NCI-H460 (cell line): ENCODE measurements at regions not wholly inside any gene's neighbourhood (a gene's known extent, or its start where the extent isn't known, plus 50 kb on each side); places are given as distances from the start of the nearest gene placed in this dataset.

Experiments used
- DNase-seq: peaks from one replicate; pipeline ENCODE4 v3.0.0-alpha.2; 2016; ENCODE audit warnings: low read depth; ENCODE audit errors: extremely low read depth

DNA sequence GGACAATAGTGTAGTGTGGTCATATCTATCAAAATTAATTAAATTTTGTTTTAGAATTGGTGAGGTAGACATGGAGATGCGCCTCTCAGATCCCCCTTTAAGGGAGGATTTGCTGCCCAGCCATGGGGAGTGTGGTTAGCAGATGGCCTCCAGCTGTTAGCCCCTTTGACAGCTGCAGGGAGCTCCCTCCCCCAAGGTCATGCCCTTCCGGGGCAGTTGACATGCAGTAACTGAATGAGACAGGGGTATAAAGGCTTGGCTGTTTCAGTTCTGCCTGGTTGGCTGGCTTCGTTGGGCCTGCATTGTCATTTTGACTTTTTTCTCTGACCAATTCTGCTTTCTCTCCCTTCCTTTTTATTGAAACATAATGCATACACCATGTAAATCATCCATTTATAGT lies 291.5 kb upstream of the SRRM4 start:
- no peak for DNase-seq

DNA sequence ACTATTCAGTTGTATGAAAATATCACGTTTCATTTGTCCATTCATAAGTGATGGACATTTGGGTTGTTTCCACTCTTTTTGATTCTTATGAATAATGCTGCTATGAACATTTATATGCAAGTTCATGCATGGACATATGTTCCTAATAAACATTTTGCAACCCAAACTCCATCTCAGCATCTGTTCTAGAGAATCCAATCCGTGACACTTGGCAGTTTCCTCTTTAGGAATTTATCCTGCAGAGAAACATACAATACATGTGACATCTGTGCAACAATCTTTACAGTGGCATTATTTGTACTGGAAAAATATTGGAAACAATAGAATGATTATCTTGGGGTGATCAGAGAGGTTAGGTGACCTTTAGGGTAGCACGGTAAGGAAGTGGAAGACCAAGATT lies 290.8 kb upstream of the SRRM4 start:
- DNase-seq: no peak

DNA sequence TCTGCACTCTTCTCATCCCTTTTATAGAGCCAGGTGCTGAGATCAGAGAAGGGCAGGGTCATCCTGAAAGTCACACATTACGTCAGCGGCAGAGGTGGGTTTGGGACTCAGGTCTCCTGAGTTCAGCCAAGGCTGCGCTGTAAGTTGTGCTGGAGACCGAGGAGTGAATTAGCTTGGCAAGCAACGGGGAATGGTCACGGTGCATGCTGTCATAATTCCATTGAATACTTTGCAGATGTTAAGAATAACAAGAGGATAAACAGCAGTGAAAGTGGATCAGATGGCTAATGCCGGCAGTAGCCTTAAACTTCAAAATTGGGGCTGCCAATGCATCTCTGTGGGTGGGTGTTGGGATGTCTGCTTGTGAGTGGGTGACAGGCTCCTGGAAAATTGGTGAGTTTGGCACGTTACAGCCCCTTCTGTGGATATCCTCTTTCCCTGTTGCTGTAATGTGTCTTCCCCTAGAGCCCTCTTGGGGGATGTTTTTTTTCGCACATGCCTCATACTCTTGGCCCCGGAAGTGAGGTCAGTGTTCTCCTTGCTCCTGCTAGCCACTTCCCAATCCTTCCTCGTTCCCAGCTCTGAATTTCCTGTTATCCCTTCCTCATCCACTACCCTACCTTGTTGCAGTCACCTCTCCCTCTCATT lies 287.1 kb upstream of the SRRM4 start:
- no peak for DNase-seq

DNA sequence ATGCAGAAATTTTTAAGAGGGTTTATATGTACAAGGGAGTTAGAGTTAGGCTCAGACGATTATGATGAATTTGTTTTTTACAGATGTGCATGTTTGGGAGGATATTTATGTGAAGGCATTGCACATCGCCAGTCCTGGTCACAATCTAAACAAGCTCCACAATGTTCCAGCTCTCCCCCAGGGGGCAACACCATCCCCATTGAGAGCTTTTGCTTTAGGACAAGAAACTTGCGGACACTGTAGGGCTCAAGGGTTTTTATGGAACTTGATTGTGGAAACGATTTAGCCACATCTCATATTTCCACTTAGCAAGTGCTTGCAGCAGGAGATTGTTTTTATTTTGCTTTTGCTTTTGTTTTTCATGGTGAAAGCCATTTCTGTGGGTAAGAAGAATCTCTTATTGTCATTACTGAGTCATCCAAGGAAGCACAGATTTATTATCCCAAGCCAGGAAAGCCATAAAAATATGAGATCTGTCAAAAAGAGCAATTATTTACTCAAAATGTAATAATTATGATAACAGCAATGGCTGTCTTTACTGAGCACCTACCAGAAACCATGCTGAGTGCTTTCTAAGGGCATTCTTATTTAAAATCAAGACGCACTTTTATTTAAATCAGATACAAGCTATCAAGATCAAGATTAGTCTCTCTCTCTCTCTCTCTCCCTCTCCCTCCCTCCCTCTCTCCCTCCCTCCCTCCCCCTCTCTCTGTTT lies 276.7 kb upstream of the SRRM4 start:
- DNase-seq: no peak

DNA sequence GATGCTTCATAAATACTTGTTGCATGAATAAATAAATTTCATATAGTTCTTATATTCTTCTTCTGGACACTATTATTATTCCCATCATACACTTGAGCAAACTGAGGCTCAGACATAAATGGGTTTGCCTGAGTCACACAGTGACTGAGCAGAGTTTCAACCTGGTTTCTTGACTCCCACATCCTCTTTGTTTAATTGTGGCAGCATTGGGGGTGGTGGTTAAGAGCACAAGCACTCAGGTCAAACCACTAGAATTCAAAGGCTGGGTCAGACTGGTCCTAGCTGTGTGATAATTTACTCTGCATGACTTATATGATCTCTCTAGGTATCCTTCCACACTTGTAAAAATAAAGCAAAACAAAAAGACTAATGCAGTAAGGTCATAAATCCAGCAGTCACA lies 274.9 kb upstream of the SRRM4 start:
- no peak for DNase-seq

DNA sequence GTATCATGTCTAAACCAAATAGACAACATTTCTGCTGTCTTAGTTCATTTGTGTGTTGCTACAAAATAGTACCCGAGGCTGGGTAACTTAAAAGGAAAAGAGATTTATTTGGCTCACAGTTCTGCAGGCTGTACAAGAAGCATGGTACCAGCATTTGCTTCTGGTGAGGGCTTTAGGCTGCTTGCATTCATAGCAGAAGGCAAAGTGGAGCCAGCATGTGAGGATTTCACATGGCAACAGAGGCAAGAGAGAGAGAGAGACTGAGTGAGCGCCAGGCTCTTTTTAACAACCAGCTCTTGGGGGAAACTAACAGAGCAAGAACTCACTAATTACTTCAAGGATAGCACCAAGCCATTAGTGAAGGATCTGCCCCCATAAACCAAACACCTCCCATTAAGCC lies 271.4 kb upstream of the SRRM4 start:
- DNase-seq: no peak

DNA sequence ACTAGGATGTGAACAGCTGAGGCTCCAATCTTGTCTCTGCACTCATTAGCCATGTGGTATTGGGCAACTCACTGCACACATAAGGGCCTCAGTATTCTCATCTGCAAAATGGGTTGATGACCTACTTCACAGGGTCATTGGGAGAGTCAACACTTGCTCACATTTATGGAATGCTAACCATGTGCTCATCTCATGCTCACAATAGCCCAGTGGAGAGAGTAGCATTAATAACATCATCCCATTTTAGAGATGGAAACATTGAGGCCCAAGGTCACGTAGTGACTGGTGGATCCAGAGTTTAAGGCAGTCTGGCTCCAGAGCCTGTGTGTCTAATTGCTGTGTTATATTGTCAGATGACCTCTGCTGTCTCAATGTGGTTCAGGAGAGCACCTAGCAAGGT lies 270.2 kb upstream of the SRRM4 start:
- DNase-seq: no peak

DNA sequence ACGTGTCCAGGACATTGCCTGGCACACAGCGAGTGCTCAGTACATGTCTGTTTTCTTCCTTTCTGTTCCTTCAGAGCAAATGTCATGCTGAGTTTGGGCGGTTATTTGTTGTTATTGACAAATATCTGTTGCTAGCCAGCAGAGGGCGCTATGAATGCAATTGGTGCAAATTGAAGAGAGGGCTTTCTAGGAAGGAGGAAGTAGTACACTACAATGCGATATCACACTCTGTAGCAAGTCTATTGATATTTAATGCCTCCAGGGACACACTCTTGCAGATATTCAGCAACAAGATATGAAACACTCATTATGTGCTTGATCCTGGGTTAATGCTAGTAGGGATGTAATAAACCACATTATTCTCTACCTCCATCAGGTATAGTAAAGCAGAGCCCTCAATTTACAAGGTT lies 267.3 kb upstream of the SRRM4 start:
- DNase-seq: peak; percentile 2

DNA sequence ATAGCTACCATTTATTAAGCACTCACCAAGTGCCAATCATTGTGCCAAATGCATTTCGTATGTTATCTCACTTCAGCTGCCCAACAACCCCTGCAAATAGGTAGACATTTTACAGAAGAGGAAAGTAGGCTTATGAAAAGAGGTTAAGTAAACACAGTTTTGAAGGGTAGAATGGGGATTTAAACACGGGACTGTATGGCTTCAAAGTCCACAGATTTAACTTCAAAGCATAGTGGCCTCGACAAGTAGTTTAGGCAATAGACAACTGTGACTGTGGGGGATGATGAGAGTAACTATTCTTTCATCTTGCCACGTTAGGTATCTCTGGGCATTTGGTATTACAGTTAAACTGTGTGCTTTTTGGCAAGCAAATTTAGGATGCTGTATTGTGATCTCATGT lies 266.8 kb upstream of the SRRM4 start:
- DNase-seq: no peak

DNA sequence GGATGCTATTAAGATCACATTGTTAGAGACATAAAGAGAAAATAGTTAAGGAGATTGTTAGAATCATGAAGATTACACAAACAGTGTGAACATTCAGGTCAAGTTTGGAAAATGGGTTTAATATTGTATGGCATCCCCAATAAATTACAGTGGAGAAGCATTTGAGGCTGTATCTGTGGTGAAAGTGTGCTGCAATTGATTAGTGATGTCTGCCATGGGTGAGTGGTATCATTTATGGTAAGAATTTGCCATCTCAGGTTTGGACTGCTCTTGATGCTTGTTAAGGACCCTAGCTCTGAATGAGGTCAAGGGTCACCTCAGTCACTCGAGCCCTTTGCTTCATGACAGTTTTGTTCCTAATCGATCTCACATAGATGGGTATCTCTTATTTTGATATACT lies 265.7 kb upstream of the SRRM4 start:
- DNase-seq: no peak

DNA sequence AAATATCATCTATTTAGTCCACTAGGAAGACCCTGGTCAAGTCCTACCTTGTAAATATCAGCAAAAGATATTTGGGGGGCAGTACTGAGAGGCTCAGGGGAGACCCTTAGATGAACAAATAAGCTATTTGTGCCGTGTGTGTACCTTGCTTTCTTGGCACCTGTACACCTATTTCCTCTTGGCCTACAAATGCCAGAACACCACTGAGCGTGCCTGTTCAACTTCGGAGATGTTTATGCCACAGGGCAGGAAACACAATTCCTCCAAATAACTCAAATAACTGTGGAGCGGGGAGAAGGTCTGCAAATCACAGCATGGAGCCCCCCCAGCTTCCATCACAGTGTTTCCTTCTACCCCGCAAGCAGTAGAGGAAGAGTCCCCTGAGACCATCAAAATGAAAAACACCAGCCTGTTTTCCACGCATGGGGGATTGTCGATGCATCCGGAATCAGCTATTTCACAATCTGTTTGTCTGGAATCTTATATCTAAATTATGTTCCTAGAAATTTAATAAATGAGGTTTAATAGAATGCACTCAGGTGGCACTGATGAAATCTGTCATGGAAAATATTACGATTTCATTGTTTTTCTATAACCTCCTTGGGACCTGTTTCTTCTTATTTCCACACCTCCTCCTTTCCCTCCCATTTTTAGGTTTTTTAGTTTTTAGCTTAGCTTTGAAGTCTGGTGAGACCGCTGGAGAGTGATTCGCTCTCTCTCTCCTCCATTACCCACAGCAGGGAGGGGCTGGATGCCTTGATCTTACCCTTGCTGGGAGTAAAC lies 254.0 kb upstream of the SRRM4 start:
- no peak for DNase-seq

DNA sequence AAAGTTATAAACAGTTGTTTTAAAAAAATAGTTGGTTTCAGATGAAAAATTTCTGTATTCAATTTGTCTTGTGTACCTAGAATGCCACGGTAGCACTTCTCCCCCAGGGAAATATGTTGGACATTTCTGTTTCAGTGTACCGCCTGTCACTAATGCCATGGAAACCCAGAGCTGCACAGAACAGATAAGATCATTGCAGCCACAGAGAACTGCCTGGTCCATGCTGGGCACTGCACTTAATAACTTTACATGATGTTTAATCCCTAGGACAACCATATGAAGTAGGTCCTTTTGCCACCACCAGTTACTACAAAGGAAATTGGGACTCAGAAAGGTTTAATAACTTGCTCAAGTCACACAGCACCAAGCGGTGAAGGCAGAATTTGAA lies 253.4 kb upstream of the SRRM4 start:
- DNase-seq: no peak

DNA sequence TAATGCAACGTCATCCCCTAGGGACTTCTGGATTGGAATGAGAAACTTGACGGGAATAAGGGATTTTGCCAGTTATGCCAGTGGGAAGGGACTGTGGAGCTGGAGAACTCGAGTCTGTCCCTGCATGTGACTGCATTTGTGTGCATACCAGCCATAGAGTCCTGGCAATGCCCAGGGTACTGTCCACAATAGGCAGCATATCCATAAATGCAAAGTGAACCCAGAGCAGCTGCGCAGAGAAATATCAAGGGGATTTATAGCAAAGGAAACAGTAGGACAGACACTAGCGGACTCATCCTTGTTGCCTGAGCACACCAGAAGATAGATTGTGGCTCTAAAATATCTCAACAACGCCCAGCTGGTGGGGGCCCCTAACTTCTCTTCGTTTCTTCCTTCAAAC lies 247.1 kb upstream of the SRRM4 start:
- DNase-seq: no peak

DNA sequence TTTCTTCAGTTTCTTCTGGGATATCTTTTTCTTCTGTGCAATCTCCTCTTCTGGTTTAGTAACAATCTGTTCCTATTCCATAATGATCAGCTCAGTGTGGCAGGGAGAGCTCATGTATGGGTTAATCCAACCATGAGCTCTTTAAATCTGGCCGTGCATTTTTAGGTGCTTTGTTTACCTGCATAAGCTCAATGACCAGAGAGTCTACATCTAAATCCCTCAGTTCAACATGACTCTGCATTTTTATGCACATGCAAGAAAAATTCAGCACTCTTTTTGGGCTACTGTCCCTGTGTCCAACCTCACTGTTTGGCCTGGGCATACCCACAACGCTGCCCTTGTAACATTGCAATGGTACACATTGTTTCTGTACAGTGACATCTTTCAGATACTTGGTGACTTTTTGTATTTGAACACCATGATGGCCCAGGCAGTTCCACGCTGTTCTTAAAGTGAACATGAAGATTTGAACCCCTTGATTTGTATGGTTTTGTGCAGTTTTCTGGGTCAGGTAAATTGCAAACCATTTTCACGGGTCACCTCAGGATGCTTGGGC lies 243.3 kb upstream of the SRRM4 start:
- DNase-seq: no peak

DNA sequence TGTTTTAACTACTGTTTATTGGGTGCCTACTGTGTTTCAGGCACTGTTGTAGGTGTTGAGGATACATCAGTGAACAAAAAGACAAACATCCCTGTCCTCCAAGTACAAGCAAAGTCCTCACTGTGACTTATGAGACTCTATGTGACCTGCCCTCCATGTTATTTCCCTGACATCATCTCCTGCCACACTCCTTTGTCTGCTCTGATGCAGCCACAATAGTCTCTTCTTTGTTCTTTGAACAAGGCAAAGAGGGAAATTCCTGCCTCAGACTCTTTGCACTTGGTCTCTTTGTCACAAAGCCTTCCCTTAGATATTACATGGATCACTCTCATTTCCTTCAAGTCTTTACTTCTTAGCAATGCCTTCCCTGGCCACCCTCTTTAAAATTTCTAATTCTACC lies 240.1 kb upstream of the SRRM4 start:
- no peak for DNase-seq

DNA sequence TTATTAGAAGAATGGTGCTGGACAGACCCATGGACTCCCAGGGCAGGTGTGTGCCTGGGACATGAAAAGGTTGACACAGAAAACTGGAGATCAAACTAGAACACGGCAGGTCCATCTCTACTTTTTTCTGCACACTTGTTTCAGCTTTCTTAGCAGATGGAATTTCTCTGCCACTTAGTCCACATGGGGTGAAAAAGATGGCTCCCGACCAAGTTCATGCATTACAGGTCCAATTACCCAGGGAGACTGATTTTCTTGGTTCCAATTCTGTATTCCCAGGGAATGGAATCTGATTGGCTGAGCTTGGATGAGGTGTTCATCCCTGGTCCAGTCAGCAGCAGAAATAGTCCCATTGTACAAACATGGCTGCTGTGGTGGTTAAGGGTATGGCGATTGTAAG lies 238.9 kb upstream of the SRRM4 start:
- no peak for DNase-seq

DNA sequence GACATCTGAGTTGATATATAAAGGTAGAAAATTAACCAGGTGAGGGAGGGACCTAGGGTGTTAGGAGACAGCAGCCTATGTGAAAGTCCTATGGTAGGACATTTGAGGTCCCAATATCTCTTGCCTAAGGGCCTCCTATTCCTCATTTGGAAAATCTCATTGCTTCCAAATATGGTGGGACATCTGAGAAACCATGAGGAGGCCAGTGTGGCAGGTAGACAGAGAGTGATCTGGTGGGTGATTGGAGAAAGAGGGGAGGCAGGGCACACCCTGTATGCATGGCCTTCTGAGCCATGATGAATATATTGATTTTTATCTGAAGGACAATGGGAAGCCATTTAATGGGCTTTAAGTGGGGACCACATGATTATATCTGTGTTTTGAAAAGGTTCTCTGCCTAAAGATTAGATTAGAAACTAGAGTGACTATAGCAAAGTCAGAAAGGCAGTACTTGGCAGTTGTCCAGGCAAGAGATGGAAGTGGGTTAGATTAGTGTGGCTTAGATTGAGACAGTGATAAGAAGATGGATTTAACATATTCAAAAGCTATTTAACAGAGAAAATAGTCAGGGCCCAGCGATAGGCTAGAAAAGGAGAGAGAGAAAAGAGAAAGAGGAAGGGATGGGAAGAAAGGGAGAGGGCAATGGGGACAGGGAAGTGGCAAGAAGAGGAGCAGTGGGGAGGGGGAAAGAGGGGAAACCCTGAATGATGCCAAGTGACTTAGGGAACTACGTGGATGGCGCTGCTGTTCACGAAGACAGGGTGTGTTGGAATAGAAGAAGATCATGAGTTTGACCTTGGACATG lies 237.2 kb upstream of the SRRM4 start:
- DNase-seq: no peak

DNA sequence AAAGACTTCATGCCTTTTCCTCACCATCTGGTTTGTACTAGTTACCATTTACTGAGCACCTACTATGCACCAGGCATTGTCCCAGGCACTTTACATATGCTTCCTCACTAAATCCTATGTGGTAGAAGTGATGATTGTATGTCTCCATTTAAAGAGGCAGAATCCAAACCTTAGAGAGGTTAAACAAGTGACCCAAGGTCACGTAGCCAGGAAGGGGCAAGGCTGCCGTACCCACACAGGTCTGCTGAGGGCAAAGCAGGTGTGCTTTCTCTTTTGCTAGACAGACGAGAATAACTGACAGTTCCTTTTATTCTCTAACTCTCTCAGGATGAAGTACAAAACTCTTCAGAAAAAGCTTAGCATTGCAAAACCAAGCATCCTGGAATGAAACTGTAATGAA lies 235.2 kb upstream of the SRRM4 start:
- no peak for DNase-seq

DNA sequence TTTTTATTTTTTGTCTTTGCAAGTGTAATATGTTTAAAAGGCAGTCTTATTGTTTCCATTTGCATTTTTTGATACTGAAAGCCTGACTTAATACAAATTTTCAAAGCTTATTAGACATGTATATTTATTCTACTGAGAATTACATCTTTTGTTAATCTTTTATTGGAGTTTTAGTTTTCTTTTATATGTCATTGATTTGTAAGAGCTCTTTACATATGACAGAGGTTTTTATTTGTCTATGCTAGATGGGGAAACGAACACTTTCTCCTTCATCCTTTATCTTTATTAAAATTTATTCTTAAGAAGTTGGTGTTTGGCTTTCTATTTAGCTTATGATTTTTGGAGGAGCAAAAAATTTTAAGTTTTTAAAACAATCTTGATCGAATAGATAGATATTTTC lies 234.4 kb upstream of the SRRM4 start:
- no peak for DNase-seq

DNA sequence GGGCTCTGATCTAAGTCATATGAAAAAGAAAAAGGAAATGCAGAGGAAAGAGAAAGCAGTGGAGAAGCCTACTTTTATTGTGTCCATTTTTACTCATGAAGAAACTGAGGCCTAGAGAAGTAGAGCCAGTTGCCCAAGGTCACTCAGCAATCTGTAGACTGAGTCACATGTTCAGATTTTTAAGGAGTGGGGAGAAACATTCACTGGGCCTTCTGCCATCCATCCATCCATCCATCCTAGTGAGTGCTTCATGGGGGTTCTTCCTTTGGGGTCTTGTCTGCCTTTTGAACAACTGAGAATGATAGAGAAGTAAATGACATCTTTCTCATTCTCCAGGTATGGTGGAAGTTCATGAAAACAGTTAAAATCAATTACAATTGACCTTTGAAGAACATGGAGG lies 233.6 kb upstream of the SRRM4 start:
- no peak for DNase-seq
